ENCODE measurements at regions not wholly inside any gene's neighbourhood (a gene's known extent, or its start where the extent isn't known, plus 50 kb on each side); places are given as distances from the start of the nearest gene placed in this dataset.

GRCh38 chr2:149991576-149991975, 404.0 kb upstream of the MMADHC start:
- DNase-seq, result no peak

- DNase-seq, result no peak
Measured at GRCh38 chr2:149990965-149991364, 403.4 kb upstream of the MMADHC start.

- peak; percentile 22 for DNase-seq
Measured at GRCh38 chr2:149989447-149990063, 402.0 kb upstream of the MMADHC start.

GRCh38 chr2:149988361-149988760, 400.8 kb upstream of the MMADHC start:
- no peak for DNase-seq

GRCh38 chr2:149986861-149987260, 399.3 kb upstream of the MMADHC start:
- DNase-seq, result no peak

- DNase-seq, result no peak
Measured at GRCh38 chr2:149984311-149984710, 396.7 kb upstream of the MMADHC start.

GRCh38 chr2:149972066-149972465, 384.5 kb upstream of the MMADHC start:
- DNase-seq, result peak; percentile 94

GRCh38 chr2:149954981-149955600, 367.5 kb upstream of the MMADHC start:
- no peak for DNase-seq

GRCh38 chr2:149953627-149954026, 366.1 kb upstream of the MMADHC start:
- DNase-seq, result no peak

- DNase-seq, result no peak
Measured at GRCh38 chr2:149931486-149931885, 343.9 kb upstream of the MMADHC start.

GRCh38 chr2:149928011-149928410, 340.4 kb upstream of the MMADHC start:
- peak; percentile 58 for DNase-seq

- DNase-seq, result no peak
Measured at GRCh38 chr2:149926149-149926548, 338.6 kb upstream of the MMADHC start.

- DNase-seq, result no peak
Measured at GRCh38 chr2:149924549-149925213, 337.1 kb upstream of the MMADHC start.

- DNase-seq, result no peak
Measured at GRCh38 chr2:149924028-149924427, 336.5 kb upstream of the MMADHC start.

- DNase-seq, result no peak
Measured at GRCh38 chr2:149921911-149922616, 334.5 kb upstream of the MMADHC start.

GRCh38 chr2:149920389-149920788, 332.8 kb upstream of the MMADHC start:
- DNase-seq, result no peak

GRCh38 chr2:149915151-149915550, 327.6 kb upstream of the MMADHC start:
- DNase-seq, result no peak

GRCh38 chr2:149908726-149909683, 321.4 kb upstream of the MMADHC start:
- DNase-seq, result peak; percentile 56

GRCh38 chr2:149906886-149907285, 319.3 kb upstream of the MMADHC start:
- DNase-seq, result no peak

- DNase-seq, result no peak
Measured at GRCh38 chr2:149904352-149905175, 317.0 kb upstream of the MMADHC start.

- no peak for DNase-seq
Measured at GRCh38 chr2:149903626-149904025, 316.1 kb upstream of the MMADHC start.

- no peak for DNase-seq
Measured at GRCh38 chr2:149902081-149902480, 314.5 kb upstream of the MMADHC start.

Data from NCI-H446 treated with DMSO at 0.1 percent for 48 hours (cell line).